ENCODE measurements at regions not wholly inside any gene's neighbourhood (a gene's known extent, or its start where the extent isn't known, plus 50 kb on each side); places are given as distances from the start of the nearest gene placed in this dataset.

DNA sequence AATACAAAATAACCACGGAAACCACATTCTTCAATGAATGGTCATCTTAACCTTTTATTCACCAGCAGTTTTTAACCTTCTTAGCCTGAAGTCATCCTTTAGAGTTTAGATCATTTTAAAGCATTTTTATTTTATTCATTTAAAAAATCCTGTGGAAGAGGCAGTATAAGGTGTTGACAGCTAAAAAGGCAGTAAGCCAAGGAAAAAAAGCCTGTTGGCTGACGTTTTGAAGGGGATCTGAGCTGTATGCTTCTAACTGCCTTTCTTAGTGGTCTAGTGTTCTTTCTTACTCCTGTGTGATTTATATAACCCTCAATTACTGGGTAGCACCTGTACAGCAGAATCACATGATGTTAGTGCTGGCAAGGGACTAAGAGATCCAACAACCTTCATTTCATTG, 438.3 kb upstream of the SEL1L start:
- TF ChIP-seq EZH2 (IDR thresholded peaks at IDR 0.05; ENCODE audit: insufficient read depth, poor library complexity, severe bottlenecking), result no peak
- no peak for TF ChIP-seq EZH2phosphoT487 (IDR thresholded peaks at IDR 0.05; ENCODE audit: insufficient read depth, low read depth)
